ENCODE measurements at regions not wholly inside any gene's neighbourhood (a gene's known extent, or its start where the extent isn't known, plus 50 kb on each side); places are given as distances from the start of the nearest gene placed in this dataset.
A peak's percentile ranks its signal among the peaks of the same experiment; 100 is the strongest.
"Not testable (repeated sequence)": the region's sequence is repeated elsewhere in the genome, so short reads cannot be mapped to it uniquely, and the experiment has no call there.

GRCh38 chr3:145865399-145866018 is 295.5 kb downstream of the PLOD2 start:
- no peak for DNase-seq

DNA sequence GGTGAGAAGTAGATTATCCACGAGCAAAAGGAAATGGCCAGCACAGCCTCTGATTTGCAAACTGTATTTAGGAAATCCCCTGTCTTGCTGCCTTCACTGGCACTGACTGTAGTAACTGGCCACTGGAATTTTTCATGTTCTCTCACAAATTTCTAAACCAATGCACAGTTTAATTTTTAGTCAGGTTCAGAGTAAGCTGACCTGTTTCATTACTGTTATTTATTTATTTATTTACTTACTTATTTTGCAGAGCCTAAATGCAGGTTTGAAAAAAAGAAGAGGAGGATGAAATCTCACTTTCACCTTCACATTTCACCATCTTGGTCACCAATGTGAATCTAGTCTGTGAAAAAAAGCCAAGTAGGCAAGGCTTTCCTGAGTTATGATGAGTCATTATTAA is 291.0 kb downstream of the PLOD2 start:
- no peak for DNase-seq

- peak; percentile 74 for DNase-seq
Observed at GRCh38 chr3:145882436-145882835, 278.5 kb downstream of the PLOD2 start.

DNA sequence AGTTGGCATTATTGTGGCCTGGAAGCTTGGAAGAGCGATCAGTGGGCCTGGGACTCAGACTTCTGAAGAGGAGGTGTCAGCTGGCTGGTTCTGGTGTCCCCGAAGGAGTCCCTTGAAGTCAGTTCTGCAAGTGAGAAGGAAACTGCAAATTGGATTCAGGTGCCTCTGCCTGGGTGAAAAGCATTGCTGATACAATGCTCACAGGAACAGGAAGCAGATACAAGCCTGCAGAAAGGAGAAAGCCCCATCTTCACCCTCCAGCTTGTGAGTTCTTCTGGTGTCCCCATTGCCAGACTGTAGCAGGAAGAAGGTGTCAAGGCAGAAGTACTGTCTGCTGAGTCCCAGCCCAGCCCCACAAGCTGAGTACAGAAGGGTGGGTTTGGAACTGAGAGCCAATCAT is 271.3 kb downstream of the PLOD2 start:
- no peak for DNase-seq

- DNase-seq: no peak
Observed at GRCh38 chr3:145892869-145893268, 268.1 kb downstream of the PLOD2 start.

- no peak for DNase-seq
Observed at GRCh38 chr3:145893331-145893730, 267.7 kb downstream of the PLOD2 start.

GRCh38 chr3:145898487-145898886 is 262.5 kb downstream of the PLOD2 start:
- DNase-seq: peak; percentile 11

GRCh38 chr3:145899241-145899640 is 261.7 kb downstream of the PLOD2 start:
- no peak for DNase-seq

GRCh38 chr3:145900056-145900829 is 260.7 kb downstream of the PLOD2 start:
- peak; percentile 19 for DNase-seq

DNA sequence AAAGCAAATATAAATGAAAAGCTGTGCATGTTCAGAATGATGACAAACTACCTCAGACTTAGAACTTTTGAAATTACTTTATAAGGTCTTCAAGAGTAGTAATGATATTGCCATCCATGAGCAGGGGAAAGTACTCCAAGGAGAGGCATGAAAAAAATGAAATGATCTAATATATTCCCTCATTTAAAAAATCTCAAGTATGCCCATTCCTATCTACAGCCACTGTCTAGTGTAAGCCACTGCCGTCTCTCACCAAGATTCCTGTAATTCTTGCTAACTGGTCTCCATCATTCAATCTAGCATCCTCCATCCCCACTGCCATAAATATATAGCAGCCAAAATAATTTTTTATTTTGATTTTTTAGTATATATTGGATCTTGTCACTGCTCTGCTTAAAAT is 258.8 kb downstream of the PLOD2 start:
- peak; percentile 86 for DNase-seq

- no peak for DNase-seq
Observed at GRCh38 chr3:145903472-145904013, 257.4 kb downstream of the PLOD2 start.

GRCh38 chr3:145904138-145904537 is 256.8 kb downstream of the PLOD2 start:
- no peak for DNase-seq

DNA sequence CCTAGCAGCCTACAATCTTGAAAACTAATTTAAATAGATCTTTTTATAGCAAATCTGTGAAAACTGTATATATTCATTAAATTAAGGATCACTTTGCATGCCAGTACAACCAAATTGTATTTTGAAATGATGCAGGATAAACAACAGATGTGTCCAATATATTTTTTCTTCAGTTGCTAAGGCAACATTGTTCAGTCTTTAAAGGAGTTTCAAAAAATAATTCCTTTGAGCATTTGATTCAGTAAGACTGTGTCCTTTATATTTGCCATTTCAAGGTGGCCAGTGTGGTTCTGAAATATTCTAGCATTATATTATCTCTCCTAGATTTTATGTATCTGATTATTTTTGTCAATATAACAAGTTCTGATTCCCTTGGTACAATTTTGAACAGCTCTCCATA is 254.7 kb downstream of the PLOD2 start:
- DNase-seq: no peak

DNA sequence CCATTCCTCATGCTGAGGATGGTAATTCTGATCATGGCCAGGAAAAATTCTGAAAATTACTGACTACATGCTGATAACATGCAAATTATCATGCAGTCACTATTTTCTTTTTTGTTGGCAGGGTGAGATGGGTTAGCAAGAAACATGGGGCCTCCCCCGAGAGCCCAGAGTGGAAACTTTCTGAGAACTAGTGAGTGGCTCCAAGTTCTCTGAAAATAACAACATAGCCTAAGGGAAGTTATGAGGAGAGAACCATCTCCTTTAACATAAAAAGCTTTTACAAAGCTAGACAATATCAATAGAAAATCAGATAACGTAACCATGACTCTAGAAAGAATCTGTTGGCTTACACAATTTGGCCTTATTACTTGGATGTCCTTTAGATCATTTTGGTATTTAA is 254.2 kb downstream of the PLOD2 start:
- no peak for DNase-seq

- DNase-seq: peak; percentile 27
Observed at GRCh38 chr3:145911016-145911415, 250.0 kb downstream of the PLOD2 start.

GRCh38 chr3:145915787-145916186 is 245.2 kb downstream of the PLOD2 start:
- DNase-seq: no peak

DNA sequence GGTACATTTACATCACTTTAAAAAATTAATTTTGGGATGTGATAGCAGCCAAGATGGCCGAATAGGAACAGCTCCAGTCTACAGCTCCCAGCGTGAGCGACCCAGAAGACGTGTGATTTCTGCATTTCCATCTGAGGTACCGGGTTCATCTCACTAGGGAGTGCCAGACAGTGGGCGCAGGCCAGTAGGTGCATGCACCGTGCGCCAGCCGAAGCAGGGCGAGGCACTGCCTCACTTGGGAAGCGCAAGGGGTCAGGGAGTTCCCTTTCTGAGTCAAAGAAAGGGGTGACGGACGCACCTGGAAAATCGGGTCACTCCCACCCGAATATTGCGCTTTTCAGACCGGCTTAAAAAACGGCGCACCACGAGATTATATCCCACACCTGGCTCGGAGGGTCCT is 233.2 kb downstream of the PLOD2 start:
- DNase-seq: not testable (repeated sequence)

DNA sequence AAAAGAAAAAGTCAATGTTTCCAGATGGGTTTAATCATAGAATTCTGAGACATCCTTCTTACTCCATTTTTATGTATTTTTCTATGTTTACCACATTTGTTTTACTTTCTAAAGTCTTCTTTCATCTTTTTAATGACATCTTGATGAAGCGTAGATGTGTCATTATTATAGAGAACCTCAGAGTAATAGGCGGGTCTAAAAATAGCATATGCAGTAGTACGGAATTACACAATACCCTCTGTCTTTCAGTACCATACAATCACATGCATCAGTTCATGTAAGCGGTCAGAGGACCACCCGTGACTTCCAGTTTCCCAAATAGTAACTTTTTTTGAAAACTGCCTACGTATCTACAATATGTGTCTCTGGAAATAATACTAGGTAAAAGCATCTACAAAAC is 224.0 kb downstream of the PLOD2 start:
- peak; percentile 41 for DNase-seq

DNA sequence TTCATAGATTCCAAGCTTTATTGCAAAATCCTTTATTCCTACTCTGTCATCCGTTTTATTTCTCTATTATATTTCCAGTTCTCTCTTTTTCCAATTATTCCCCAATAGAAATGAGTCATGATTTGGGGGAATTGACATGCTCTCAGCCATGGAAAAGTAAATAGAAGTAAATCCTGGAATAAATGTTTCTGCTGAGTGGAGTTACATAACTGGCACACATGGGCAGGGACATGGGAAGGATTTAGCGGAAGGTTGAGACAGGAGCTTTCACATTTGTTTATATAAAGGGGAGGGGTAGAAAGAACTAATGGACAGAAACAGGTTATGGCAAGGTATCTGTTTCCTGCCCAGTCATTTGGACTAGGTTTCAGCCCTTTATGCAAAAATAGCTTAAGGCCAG is 221.6 kb downstream of the PLOD2 start:
- no peak for DNase-seq

DNA sequence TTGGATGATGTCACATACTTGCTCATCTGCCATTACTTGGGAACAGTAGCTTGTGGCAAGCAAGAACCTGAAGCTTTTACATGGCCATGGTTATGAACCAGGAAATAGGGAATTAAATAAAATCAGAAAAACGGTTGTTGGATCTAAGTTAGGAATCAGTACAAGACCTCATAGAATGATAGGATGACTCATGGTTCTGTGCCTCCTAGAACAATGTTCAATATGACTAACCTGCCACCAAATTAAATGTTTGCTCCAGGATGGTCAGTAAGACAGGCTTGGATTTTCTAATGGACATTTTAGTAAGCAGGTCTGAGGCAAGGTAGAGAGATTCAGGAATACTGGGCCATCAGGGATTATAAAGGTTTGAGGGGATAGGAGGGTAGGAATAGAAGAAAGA is 218.9 kb downstream of the PLOD2 start:
- peak; percentile 16 for DNase-seq

- DNase-seq: no peak
Observed at GRCh38 chr3:145943952-145944351, 217.0 kb downstream of the PLOD2 start.

- no peak for DNase-seq
Observed at GRCh38 chr3:145951441-145951840, 209.5 kb downstream of the PLOD2 start.

GRCh38 chr3:145952536-145952935 is 208.4 kb downstream of the PLOD2 start:
- peak; percentile 80 for DNase-seq

- DNase-seq: peak; percentile 37
Observed at GRCh38 chr3:145953316-145953715, 207.7 kb downstream of the PLOD2 start.

Data from fibroblast of skin of back (primary cell).